Osteoblast (primary cell): ENCODE measurements at regions not wholly inside any gene's neighbourhood (a gene's known extent, or its start where the extent isn't known, plus 50 kb on each side); places are given as distances from the start of the nearest gene placed in this dataset.

ENCODE experiments used
- DNase-seq: peaks from one replicate; pipeline ENCODE4 v3.0.0; 2011; ENCODE audit warnings: low spot score, mixed read lengths; ENCODE audit not compliant: insufficient read length; ENCODE audit errors: missing footprints
- H2AFZ ChIP-seq: 2 replicates; pipeline ENCODE4 v1.6.0; 2011; ENCODE audit warnings: mild to moderate bottlenecking, low read length
- H3K27ac ChIP-seq: 2 replicates; pipeline ENCODE4 v1.5.1; 2011; ENCODE audit warnings: mild to moderate bottlenecking, low read depth, low read length, moderate library complexity
- H3K27me3 ChIP-seq: 2 replicates; pipeline ENCODE4 v1.6.0; 2012; ENCODE audit warnings: mild to moderate bottlenecking, control low read depth, inconsistent platforms, low read length, moderate library complexity; ENCODE audit not compliant: insufficient read depth
- H3K36me3 ChIP-seq: 2 replicates; pipeline ENCODE4 v1.5.1; 2011; ENCODE audit warnings: mild to moderate bottlenecking, low read length, control low read depth, moderate library complexity; ENCODE audit not compliant: insufficient read depth
- H3K4me1 ChIP-seq: 2 replicates; pipeline ENCODE4 v1.5.1; 2011; ENCODE audit warnings: mild to moderate bottlenecking, low read length, control low read depth, moderate library complexity; ENCODE audit not compliant: insufficient read depth
- H3K4me2 ChIP-seq: 2 replicates; pipeline ENCODE4 v1.6.0; 2011; ENCODE audit warnings: mild to moderate bottlenecking, low read length; ENCODE audit not compliant: insufficient read depth
- H3K4me3 ChIP-seq: fragments of 200-600 bp; sonication (generic); 3 replicates; pipeline ENCODE4 v1.5.1; 2012; ENCODE audit warnings: mild to moderate bottlenecking, low read length, inconsistent platforms; ENCODE audit not compliant: insufficient read depth
- H3K79me2 ChIP-seq: 2 replicates; pipeline ENCODE4 v1.6.0; 2012; ENCODE audit warnings: mild to moderate bottlenecking, low read length, control low read depth, inconsistent platforms; ENCODE audit not compliant: insufficient read depth
- H3K9me3 ChIP-seq: 2 replicates; pipeline ENCODE4 v1.5.1; 2011; ENCODE audit warnings: low read depth, low read length, control low read depth
- H4K20me1 ChIP-seq: 2 replicates; pipeline ENCODE4 v1.6.0; 2012; ENCODE audit warnings: mild to moderate bottlenecking, low read length, control low read depth; ENCODE audit not compliant: insufficient read depth
- CTCF ChIP-seq: IDR thresholded peaks from 2 replicates; pipeline ENCODE4 v1.5.1; 2011; ENCODE audit warnings: mild to moderate bottlenecking, low read depth, low read length, moderate library complexity; ENCODE audit errors: extremely low read depth

- Histone ChIP-seq H3K36me3 (no peaks in the 10 kb centered on the region), H3K27me3 (peaks cover 43% of the 10 kb centered on the region), H3K27ac (no peak overlapping the region), H3K4me2 (no peak overlapping the region), H4K20me1 (no peaks in the 10 kb centered on the region), H3K4me1 (no peaks in the 10 kb centered on the region), H3K4me3 (no peak overlapping the region), H3K9me3 (no peaks in the 10 kb centered on the region), H2AFZ (no peak overlapping the region), H3K79me2 (no peaks in the 10 kb centered on the region)
- no peak for TF ChIP-seq CTCF
- no peak for DNase-seq
Observed at GRCh38 chr17:79215631-79216030, 141.0 kb downstream of the ENGASE start.

- Histone ChIP-seq H3K79me2 (no peaks in the 10 kb centered on the region), H2AFZ (no peak overlapping the region), H3K4me3 (no peak overlapping the region), H3K27me3 (peaks cover 39% of the 10 kb centered on the region), H3K9me3 (no peaks in the 10 kb centered on the region), H3K4me2 (no peak overlapping the region), H4K20me1 (no peaks in the 10 kb centered on the region), H3K4me1 (no peaks in the 10 kb centered on the region), H3K36me3 (no peaks in the 10 kb centered on the region), H3K27ac (no peak overlapping the region)
- no peak for DNase-seq
- no peak for TF ChIP-seq CTCF
Observed at GRCh38 chr17:79214940-79215604, 140.4 kb downstream of the ENGASE start.

GRCh38 chr17:79214459-79214858 is 139.8 kb downstream of the ENGASE start:
- Histone ChIP-seq H2AFZ (no peak overlapping the region), H3K27ac (no peak overlapping the region), H3K4me1 (no peaks in the 10 kb centered on the region), H3K4me3 (no peak overlapping the region), H3K27me3 (peaks cover 38% of the 10 kb centered on the region), H4K20me1 (no peaks in the 10 kb centered on the region), H3K4me2 (no peak overlapping the region), H3K9me3 (no peaks in the 10 kb centered on the region), H3K79me2 (no peaks in the 10 kb centered on the region), H3K36me3 (no peaks in the 10 kb centered on the region)
- no peak for DNase-seq
- no peak for TF ChIP-seq CTCF

- Histone ChIP-seq H3K27me3 (peaks cover 32% of the 10 kb centered on the region), H3K36me3 (no peaks in the 10 kb centered on the region), H3K79me2 (no peaks in the 10 kb centered on the region), H4K20me1 (no peaks in the 10 kb centered on the region), H3K27ac (no peak overlapping the region), H3K4me2 (no peak overlapping the region), H3K4me3 (no peak overlapping the region), H3K4me1 (no peaks in the 10 kb centered on the region), H3K9me3 (no peaks in the 10 kb centered on the region), H2AFZ (no peak overlapping the region)
- DNase-seq: no peak
- no peak for TF ChIP-seq CTCF
Observed at GRCh38 chr17:79213305-79213704, 138.7 kb downstream of the ENGASE start.
